ENCODE measurements at regions not wholly inside any gene's neighbourhood (a gene's known extent, or its start where the extent isn't known, plus 50 kb on each side); places are given as distances from the start of the nearest gene placed in this dataset.

GRCh38 chr6:144797881-144798589 is 512.9 kb downstream of the UTRN start:
- DNase-seq (ENCODE audit: low read depth in 4 of 4, low spot score in 1 of 4): no peak

- DNase-seq (ENCODE audit: low read depth in 4 of 4, low spot score in 1 of 4): no peak
Measured at GRCh38 chr6:144804246-144804790, 519.2 kb downstream of the UTRN start.

GRCh38 chr6:144805049-144805448 is 519.9 kb downstream of the UTRN start:
- DNase-seq (ENCODE audit: low read depth in 4 of 4, low spot score in 1 of 4): no peak

- no peak for DNase-seq (ENCODE audit: low read depth in 4 of 4, low spot score in 1 of 4)
Measured at GRCh38 chr6:144806222-144806621, 521.1 kb downstream of the UTRN start.

- no peak for DNase-seq (ENCODE audit: low read depth in 4 of 4, low spot score in 1 of 4)
Measured at GRCh38 chr6:144809120-144809519, 524.0 kb downstream of the UTRN start.

GRCh38 chr6:144809969-144810368 is 524.8 kb downstream of the UTRN start:
- no peak for DNase-seq (ENCODE audit: low read depth in 4 of 4, low spot score in 1 of 4)

- DNase-seq (ENCODE audit: low read depth in 4 of 4, low spot score in 1 of 4): no peak
Measured at GRCh38 chr6:144811140-144811539, 526.0 kb downstream of the UTRN start.

GRCh38 chr6:144816936-144817335 is 531.8 kb downstream of the UTRN start:
- DNase-seq (ENCODE audit: low read depth in 4 of 4, low spot score in 1 of 4): no peak

- DNase-seq (ENCODE audit: low read depth in 4 of 4, low spot score in 1 of 4): no peak
Measured at GRCh38 chr6:144820270-144820669, 535.1 kb downstream of the UTRN start.

GRCh38 chr6:144823131-144823530 is 538.0 kb downstream of the UTRN start:
- DNase-seq (ENCODE audit: low read depth in 4 of 4, low spot score in 1 of 4): no peak

- no peak for DNase-seq (ENCODE audit: low read depth in 4 of 4, low spot score in 1 of 4)
Measured at GRCh38 chr6:144824018-144824417, 538.9 kb downstream of the UTRN start.

- DNase-seq (ENCODE audit: low read depth in 4 of 4, low spot score in 1 of 4): no peak
Measured at GRCh38 chr6:144834426-144835038, 549.4 kb downstream of the UTRN start.

- no peak for DNase-seq (ENCODE audit: low read depth in 4 of 4, low spot score in 1 of 4)
Measured at GRCh38 chr6:144835322-144835973, 550.3 kb downstream of the UTRN start.

- no peak for DNase-seq (ENCODE audit: low read depth in 4 of 4, low spot score in 1 of 4)
Measured at GRCh38 chr6:144840619-144841018, 555.5 kb downstream of the UTRN start.

GRCh38 chr6:144843701-144844100 is 558.6 kb downstream of the UTRN start:
- no peak for DNase-seq (ENCODE audit: low read depth in 4 of 4, low spot score in 1 of 4)

- no peak for DNase-seq (ENCODE audit: low read depth in 4 of 4, low spot score in 1 of 4)
Measured at GRCh38 chr6:144844596-144844995, 559.5 kb downstream of the UTRN start.

GRCh38 chr6:144845186-144845585 is 560.1 kb downstream of the UTRN start:
- no peak for DNase-seq (ENCODE audit: low read depth in 4 of 4, low spot score in 1 of 4)

GRCh38 chr6:144847916-144848315 is 562.8 kb downstream of the UTRN start:
- DNase-seq (ENCODE audit: low read depth in 4 of 4, low spot score in 1 of 4): no peak

GRCh38 chr6:144849920-144850319 is 564.8 kb downstream of the UTRN start:
- DNase-seq (ENCODE audit: low read depth in 4 of 4, low spot score in 1 of 4): no peak

GRCh38 chr6:144853603-144854002 is 568.5 kb downstream of the UTRN start:
- DNase-seq (ENCODE audit: low read depth in 4 of 4, low spot score in 1 of 4): no peak

- DNase-seq (ENCODE audit: low read depth in 4 of 4, low spot score in 1 of 4): no peak
Measured at GRCh38 chr6:144854654-144855053, 569.5 kb downstream of the UTRN start.

GRCh38 chr6:144855375-144855774 is 570.2 kb downstream of the UTRN start:
- no peak for DNase-seq (ENCODE audit: low read depth in 4 of 4, low spot score in 1 of 4)

Measured in stimulated activated CD4-positive, alpha-beta T cell treated with anti-CD3 and anti-CD28 coated beads, Interleukin-1b, Interleukin-23, amount 100 ng/mL, for 24 hours (primary cell).